ENCODE measurements at regions not wholly inside any gene's neighbourhood (a gene's known extent, or its start where the extent isn't known, plus 50 kb on each side); places are given as distances from the start of the nearest gene placed in this dataset.
A peak's percentile ranks its signal among the peaks of the same experiment; 100 is the strongest.

DNA sequence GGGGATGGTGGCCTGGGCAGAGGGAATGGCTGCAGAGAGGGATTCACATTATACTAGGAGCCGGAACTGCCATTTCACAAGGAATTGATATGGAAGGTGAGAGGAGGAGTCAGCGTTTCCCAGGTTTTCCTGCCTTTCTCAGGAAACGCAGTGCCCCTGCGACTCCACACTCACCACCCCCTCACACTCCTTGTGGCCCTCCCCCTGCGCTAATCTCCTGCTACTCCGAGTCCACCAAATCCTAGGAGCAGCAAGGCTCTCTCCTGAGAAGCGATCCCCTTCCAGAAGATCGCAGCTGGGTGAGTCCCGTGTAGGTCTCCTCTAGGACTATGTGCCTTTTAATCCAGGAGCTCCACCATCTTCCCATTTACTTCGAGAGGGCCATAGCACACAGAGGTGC is 140.6 kb downstream of the VAPA start:
- no peak overlapping the region for H3K27ac ChIP-seq (ENCODE audit: low read depth in 2 of 2, low read length in 1 of 2)
- H3K4me1 ChIP-seq (ENCODE audit: control insufficient read depth in 2 of 2, insufficient read depth in 2 of 2, low read length in 1 of 2): peaks cover 0 to 2% of the 10 kb centered on the region in 2 donors
- H3K4me3 ChIP-seq (ENCODE audit: low read depth in 1 of 2, low read length in 2 of 2): no peak overlapping the region
- no peaks in the 10 kb centered on the region for H3K27me3 ChIP-seq (ENCODE audit: control insufficient read depth in 1 of 2, insufficient read depth in 2 of 2, low read length in 2 of 2)
- no peaks in the 10 kb centered on the region for H3K36me3 ChIP-seq (ENCODE audit: control insufficient read depth in 2 of 2, insufficient read depth in 2 of 2, low read length in 1 of 2)
- no peaks in the 10 kb centered on the region for H3K9me3 ChIP-seq (ENCODE audit: control insufficient read depth in 2 of 2, insufficient read depth in 1 of 2, low read depth in 1 of 2, low read length in 1 of 2)
- 93 to 95% methylated on average over 10 of the region's 10 CpGs for WGBS, 2 donors

DNA sequence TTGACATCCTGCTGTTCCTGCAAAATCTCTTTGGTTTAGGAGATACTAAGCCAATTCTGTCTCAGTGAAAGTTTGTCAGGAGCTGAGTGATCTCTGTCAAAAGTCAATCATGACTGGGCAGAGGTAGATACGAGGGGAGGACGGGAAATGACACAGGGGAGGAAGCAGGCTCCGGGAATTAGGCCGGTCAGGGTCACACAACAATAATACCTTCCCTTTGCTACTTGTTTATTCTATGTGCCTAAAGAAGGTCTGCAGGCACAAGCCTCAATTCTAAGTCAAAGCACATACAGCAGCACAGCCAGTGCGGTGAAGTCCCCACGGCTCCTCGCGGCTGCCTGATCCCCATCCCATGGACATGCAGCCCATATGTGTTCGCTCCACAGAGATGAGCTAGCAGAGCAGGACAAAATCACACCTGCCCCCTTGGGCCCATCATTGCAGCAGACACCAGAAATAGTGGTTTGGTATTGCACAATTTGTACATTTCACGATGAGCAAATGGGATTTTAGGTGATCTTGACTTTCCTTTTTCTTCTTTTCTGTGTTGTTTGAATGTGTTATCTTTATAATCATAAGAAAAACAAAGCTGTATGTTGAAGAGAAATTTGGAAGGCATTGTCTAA is 141.4 kb downstream of the VAPA start:
- WGBS, 2 donors: 87 to 90% methylated on average over 10 of the region's 10 CpGs
- Histone ChIP-seq H3K36me3 (ENCODE audit: control insufficient read depth in 2 of 2, insufficient read depth in 2 of 2, low read length in 1 of 2) (no peaks in the 10 kb centered on the region), H3K4me1 (ENCODE audit: control insufficient read depth in 2 of 2, insufficient read depth in 2 of 2, low read length in 1 of 2) (peaks cover 0 to 2% of the 10 kb centered on the region in 2 donors), H3K4me3 (ENCODE audit: low read depth in 1 of 2, low read length in 2 of 2) (no peak overlapping the region), H3K27ac (ENCODE audit: low read depth in 2 of 2, low read length in 1 of 2) (no peak overlapping the region), H3K9me3 (ENCODE audit: control insufficient read depth in 2 of 2, insufficient read depth in 1 of 2, low read depth in 1 of 2, low read length in 1 of 2) (no peaks in the 10 kb centered on the region), H3K27me3 (ENCODE audit: control insufficient read depth in 1 of 2, insufficient read depth in 2 of 2, low read length in 2 of 2) (no peaks in the 10 kb centered on the region)

DNA sequence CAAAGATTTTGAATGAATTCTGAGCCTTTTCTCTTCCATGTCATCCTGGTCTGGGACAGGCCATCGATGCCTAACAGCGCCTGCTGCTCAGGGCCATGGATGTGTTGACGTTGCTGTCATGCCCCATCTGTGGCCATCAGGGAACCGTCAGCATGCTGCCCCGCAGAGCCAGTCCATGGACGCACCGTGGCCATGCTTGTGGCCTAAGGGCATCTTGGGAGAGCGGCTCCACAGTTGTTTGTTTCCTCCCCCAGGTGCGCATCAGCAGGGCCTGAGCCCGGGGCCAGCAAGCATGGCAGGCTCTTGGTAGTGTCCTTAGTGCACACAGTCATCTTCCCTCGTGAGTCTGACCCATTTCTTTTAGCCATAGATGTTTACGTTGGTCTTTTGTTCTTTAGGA is 142.7 kb downstream of the VAPA start:
- Histone ChIP-seq H3K27me3 (ENCODE audit: control insufficient read depth in 1 of 2, insufficient read depth in 2 of 2, low read length in 2 of 2) (no peaks in the 10 kb centered on the region), H3K9me3 (ENCODE audit: control insufficient read depth in 2 of 2, insufficient read depth in 1 of 2, low read depth in 1 of 2, low read length in 1 of 2) (no peaks in the 10 kb centered on the region), H3K36me3 (ENCODE audit: control insufficient read depth in 2 of 2, insufficient read depth in 2 of 2, low read length in 1 of 2) (no peaks in the 10 kb centered on the region), H3K4me3 (ENCODE audit: low read depth in 1 of 2, low read length in 2 of 2) (no peak overlapping the region), H3K27ac (ENCODE audit: low read depth in 2 of 2, low read length in 1 of 2) (no peak overlapping the region), H3K4me1 (ENCODE audit: control insufficient read depth in 2 of 2, insufficient read depth in 2 of 2, low read length in 1 of 2) (peaks cover 0 to 6% of the 10 kb centered on the region in 2 donors)
- 96% methylated on average over 12 of the region's 12 CpGs for WGBS, 2 donors

DNA sequence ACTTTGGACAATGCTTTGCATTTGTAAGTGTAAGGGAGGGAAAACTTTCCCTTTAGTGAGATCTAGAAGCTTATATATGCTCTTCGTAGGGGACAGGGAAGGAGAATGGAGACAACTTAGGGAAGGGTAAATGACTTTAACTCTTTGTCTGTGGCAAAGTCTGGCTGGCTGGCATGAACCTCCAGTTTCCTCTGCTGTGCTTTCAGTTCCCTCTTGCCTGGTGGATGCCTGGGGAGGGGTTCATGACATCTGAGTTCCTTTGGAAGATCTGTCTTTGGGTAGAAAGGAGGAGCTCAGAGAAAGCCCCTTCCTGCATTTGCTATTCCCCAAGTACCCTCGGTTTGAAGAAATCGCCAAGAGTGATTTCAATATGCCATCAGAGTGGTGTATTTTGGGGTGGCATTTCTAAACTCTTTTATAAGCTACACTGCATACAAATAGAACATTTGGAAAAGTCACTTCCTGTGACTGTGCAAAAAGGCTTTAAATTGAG is 143.6 kb downstream of the VAPA start:
- Histone ChIP-seq H3K4me1 (ENCODE audit: control insufficient read depth in 2 of 2, insufficient read depth in 2 of 2, low read length in 1 of 2) (peaks cover 0 to 6% of the 10 kb centered on the region in 2 donors), H3K36me3 (ENCODE audit: control insufficient read depth in 2 of 2, insufficient read depth in 2 of 2, low read length in 1 of 2) (no peaks in the 10 kb centered on the region), H3K27me3 (ENCODE audit: control insufficient read depth in 1 of 2, insufficient read depth in 2 of 2, low read length in 2 of 2) (no peaks in the 10 kb centered on the region), H3K27ac (ENCODE audit: low read depth in 2 of 2, low read length in 1 of 2) (peak overlapping the region; percentile 45 to 74), H3K9me3 (ENCODE audit: control insufficient read depth in 2 of 2, insufficient read depth in 1 of 2, low read depth in 1 of 2, low read length in 1 of 2) (no peaks in the 10 kb centered on the region), H3K4me3 (ENCODE audit: low read depth in 1 of 2, low read length in 2 of 2) (no peak overlapping the region)
- WGBS, 2 donors: 69 to 71% methylated on average over 3 of the region's 3 CpGs

DNA sequence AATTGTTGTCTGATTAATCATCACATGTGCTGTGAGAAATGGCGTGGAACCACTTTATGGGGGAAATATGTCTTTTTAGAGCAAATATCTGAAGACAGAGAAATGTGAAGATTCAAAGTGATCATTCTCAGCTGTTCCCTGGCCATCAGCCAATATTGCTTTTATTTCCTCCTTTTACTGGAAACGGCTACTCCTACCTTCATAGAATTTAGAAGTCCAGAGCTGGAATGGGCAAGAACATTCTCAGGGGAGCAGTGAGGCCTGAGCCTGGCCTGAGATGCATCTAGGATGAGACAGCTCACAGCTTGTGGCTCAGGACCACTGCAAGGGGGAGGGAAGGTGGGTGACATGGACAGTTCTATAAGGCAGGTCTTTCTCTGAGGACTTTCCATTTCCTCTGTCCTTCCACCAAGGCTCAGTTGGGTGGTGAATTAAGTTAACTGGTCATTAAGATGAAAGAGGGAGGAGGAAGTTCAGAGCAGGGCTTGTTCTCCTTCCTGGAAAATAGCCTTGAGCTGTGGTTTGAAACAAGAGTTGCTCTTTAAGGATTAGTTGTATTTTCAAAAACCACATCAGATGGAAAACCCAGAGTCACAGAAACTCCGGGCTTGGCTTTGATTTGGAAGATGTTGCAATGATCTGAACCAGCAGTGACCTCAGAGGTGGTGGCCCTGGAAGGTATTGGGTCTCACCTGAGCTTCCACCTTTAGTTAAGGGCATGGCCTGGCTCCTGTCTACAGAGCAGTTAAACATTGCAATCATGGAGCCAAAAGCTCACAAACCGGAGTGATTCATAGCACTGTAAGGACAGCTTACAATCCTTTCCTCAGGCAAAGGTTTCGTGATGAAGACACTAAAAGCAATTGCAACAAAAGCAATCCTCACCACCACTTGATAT is 144.3 kb downstream of the VAPA start:
- no peak overlapping the region for H3K4me3 ChIP-seq (ENCODE audit: low read depth in 1 of 2, low read length in 2 of 2)
- H3K27ac ChIP-seq (ENCODE audit: low read depth in 2 of 2, low read length in 1 of 2): peak overlapping the region; percentile 73 to 74
- H3K9me3 ChIP-seq (ENCODE audit: control insufficient read depth in 2 of 2, insufficient read depth in 1 of 2, low read depth in 1 of 2, low read length in 1 of 2): no peaks in the 10 kb centered on the region
- H3K36me3 ChIP-seq (ENCODE audit: control insufficient read depth in 2 of 2, insufficient read depth in 2 of 2, low read length in 1 of 2): no peaks in the 10 kb centered on the region
- H3K4me1 ChIP-seq (ENCODE audit: control insufficient read depth in 2 of 2, insufficient read depth in 2 of 2, low read length in 1 of 2): peaks cover 0 to 6% of the 10 kb centered on the region in 2 donors
- H3K27me3 ChIP-seq (ENCODE audit: control insufficient read depth in 1 of 2, insufficient read depth in 2 of 2, low read length in 2 of 2): no peaks in the 10 kb centered on the region
- 31 to 43% methylated on average over 5 of the region's 5 CpGs for WGBS, 2 donors

DNA sequence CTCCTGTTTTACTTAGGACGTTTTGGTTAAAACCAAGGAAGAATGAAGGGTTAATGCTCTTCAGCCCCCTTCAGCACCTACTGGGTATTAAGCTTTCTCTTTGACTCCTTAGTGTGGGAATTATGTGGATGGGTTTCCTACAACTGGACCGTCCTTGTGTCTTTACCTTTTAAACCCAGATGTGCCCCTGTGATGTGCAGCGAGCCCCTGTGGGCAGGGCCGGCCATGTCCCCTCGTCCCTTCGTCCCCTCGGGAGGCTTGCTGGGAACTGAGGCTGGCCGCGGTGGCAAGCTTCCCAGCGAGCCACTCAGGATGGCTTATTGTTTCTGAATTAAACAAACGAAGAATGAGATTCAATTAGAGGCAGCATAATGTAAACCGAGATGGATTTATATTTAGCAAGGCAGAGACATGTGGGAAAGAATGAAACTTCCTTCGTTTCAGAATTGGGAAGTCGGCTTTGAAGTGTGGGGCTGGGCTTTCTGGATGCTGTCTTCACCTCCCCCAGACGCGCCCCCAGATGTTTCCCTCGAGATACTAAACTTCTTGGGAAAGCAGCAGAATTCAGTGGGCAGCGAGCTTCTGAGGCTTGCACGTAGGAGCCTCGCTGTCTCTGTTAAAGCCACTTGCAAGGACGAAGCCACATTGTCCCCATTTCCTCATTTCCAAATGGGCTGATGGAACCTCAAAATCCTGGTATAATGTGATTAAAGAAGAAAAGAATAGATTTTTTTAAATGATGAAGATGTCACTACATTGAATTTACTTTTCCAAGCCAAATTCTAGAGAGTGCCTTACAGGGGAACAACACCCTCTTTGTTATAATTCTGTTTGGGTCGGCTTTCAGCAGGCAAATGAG is 146.0 kb downstream of the VAPA start:
- H3K36me3 ChIP-seq (ENCODE audit: control insufficient read depth in 2 of 2, insufficient read depth in 2 of 2, low read length in 1 of 2): no peaks in the 10 kb centered on the region
- 62 to 64% methylated on average over 22 of the region's 22 CpGs for WGBS, 2 donors
- peaks cover 0 to 6% of the 10 kb centered on the region in 2 donors for H3K4me1 ChIP-seq (ENCODE audit: control insufficient read depth in 2 of 2, insufficient read depth in 2 of 2, low read length in 1 of 2)
- no peaks in the 10 kb centered on the region for H3K9me3 ChIP-seq (ENCODE audit: control insufficient read depth in 2 of 2, insufficient read depth in 1 of 2, low read depth in 1 of 2, low read length in 1 of 2)
- H3K4me3 ChIP-seq (ENCODE audit: low read depth in 1 of 2, low read length in 2 of 2): no peak overlapping the region
- peak overlapping the region; percentile 41 to 67 for H3K27ac ChIP-seq (ENCODE audit: low read depth in 2 of 2, low read length in 1 of 2)
- no peaks in the 10 kb centered on the region for H3K27me3 ChIP-seq (ENCODE audit: control insufficient read depth in 1 of 2, insufficient read depth in 2 of 2, low read length in 2 of 2)

DNA sequence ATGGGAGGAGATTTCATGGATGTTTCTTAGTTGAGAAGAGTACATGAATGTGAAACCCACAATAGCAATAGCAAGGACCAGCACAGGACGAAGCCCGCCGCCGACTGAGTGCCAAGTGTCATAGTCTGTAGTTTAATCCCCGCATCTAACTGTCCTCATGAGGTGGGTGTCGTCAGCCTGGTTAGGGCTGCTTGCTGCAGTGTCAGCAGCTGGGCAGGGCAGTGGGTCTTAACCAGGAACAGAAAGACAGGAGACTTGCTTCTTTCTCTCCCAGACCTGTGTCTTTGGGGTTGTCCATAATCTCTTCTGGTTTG is 146.6 kb downstream of the VAPA start:
- H3K9me3 ChIP-seq (ENCODE audit: control insufficient read depth in 2 of 2, insufficient read depth in 1 of 2, low read depth in 1 of 2, low read length in 1 of 2): no peaks in the 10 kb centered on the region
- H3K27me3 ChIP-seq (ENCODE audit: control insufficient read depth in 1 of 2, insufficient read depth in 2 of 2, low read length in 2 of 2): no peaks in the 10 kb centered on the region
- peak overlapping the region; percentile 29 to 44 for H3K27ac ChIP-seq (ENCODE audit: low read depth in 2 of 2, low read length in 1 of 2)
- H3K36me3 ChIP-seq (ENCODE audit: control insufficient read depth in 2 of 2, insufficient read depth in 2 of 2, low read length in 1 of 2): no peaks in the 10 kb centered on the region
- H3K4me1 ChIP-seq (ENCODE audit: control insufficient read depth in 2 of 2, insufficient read depth in 2 of 2, low read length in 1 of 2): peaks cover 0 to 6% of the 10 kb centered on the region in 2 donors
- WGBS, 2 donors: 84 to 91% methylated on average over 6 of the region's 6 CpGs
- no peak overlapping the region for H3K4me3 ChIP-seq (ENCODE audit: low read depth in 1 of 2, low read length in 2 of 2)

DNA sequence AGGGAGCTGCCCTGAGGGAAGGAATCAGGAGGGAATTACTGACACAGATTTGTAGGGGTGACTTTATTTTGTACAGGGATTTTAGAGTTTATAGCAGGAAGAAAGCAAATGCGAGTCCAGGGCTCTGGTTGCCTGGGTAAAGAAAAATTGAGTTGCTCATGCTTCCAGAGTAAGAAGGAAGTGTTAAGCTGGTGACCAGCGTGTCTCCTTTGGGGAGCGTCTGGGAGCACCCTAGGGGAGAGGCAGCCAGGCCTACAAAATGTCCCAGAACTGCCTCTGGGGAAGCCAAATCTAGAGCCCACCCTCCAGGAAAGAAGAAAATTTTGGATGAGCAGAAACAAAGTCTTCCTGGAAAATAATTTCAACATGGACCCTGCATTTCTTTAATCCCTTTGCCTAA is 147.0 kb downstream of the VAPA start:
- no peaks in the 10 kb centered on the region for H3K27me3 ChIP-seq (ENCODE audit: control insufficient read depth in 1 of 2, insufficient read depth in 2 of 2, low read length in 2 of 2)
- H3K36me3 ChIP-seq (ENCODE audit: control insufficient read depth in 2 of 2, insufficient read depth in 2 of 2, low read length in 1 of 2): no peaks in the 10 kb centered on the region
- H3K27ac ChIP-seq (ENCODE audit: low read depth in 2 of 2, low read length in 1 of 2): peak overlapping the region in 1 of 2 donors; percentile 29
- WGBS, 2 donors: 81% methylated on average over 3 of the region's 3 CpGs
- H3K4me3 ChIP-seq (ENCODE audit: low read depth in 1 of 2, low read length in 2 of 2): no peak overlapping the region
- H3K4me1 ChIP-seq (ENCODE audit: control insufficient read depth in 2 of 2, insufficient read depth in 2 of 2, low read length in 1 of 2): peaks cover 0 to 6% of the 10 kb centered on the region in 2 donors
- no peaks in the 10 kb centered on the region for H3K9me3 ChIP-seq (ENCODE audit: control insufficient read depth in 2 of 2, insufficient read depth in 1 of 2, low read depth in 1 of 2, low read length in 1 of 2)

DNA sequence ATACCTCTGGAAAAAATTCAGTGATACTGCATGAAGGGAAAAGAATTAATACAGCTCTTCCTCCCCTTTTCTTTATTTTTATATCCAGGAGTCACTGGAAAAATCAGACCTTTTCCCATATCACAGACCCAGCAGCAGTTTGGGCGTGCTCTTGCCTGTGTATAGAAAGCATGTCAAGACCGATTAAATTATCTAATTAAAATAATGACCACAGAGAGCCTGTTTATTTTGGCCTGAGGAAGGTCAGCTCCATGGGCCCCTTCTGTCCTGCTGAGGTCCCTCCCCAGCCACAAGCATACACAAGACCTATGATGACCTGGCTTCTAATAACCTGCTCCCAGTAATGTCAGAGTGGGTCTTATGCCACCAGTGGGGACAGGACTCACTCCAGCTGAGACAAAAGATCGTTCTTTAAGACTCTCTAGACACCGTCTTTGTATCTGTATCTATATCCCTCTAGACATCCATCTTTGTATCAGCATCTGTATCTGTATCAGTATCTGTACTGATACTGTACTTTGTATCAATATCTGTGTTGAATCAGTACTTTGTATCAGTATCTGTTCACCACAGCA is 147.8 kb downstream of the VAPA start:
- no peaks in the 10 kb centered on the region for H3K36me3 ChIP-seq (ENCODE audit: control insufficient read depth in 2 of 2, insufficient read depth in 2 of 2, low read length in 1 of 2)
- peaks cover 0 to 4% of the 10 kb centered on the region in 2 donors for H3K4me1 ChIP-seq (ENCODE audit: control insufficient read depth in 2 of 2, insufficient read depth in 2 of 2, low read length in 1 of 2)
- H3K9me3 ChIP-seq (ENCODE audit: control insufficient read depth in 2 of 2, insufficient read depth in 1 of 2, low read depth in 1 of 2, low read length in 1 of 2): no peaks in the 10 kb centered on the region
- H3K27me3 ChIP-seq (ENCODE audit: control insufficient read depth in 1 of 2, insufficient read depth in 2 of 2, low read length in 2 of 2): no peaks in the 10 kb centered on the region
- H3K27ac ChIP-seq (ENCODE audit: low read depth in 2 of 2, low read length in 1 of 2): no peak overlapping the region
- no peak overlapping the region for H3K4me3 ChIP-seq (ENCODE audit: low read depth in 1 of 2, low read length in 2 of 2)
- WGBS, 2 donors: 55 to 65% methylated on average over 4 of the region's 4 CpGs
